Left forelimb (tissue), 1 donor: ENCODE measurements at regions not wholly inside any gene's neighbourhood (a gene's known extent, or its start where the extent isn't known, plus 50 kb on each side); places are given as distances from the start of the nearest gene placed in this dataset.

ENCODE experiments used
- DNase-seq: peaks from one replicate; pipeline ENCODE4 v3.0.0-alpha.2; 2018; ENCODE audit warnings: low spot score

- no peak for DNase-seq
Measured at GRCh38 chr11:106331176-106331575, 253.7 kb downstream of the AASDHPPT start.

- DNase-seq, result no peak
Measured at GRCh38 chr11:106333678-106334077, 256.2 kb downstream of the AASDHPPT start.

GRCh38 chr11:106344394-106344793 is 266.9 kb downstream of the AASDHPPT start:
- no peak for DNase-seq

GRCh38 chr11:106344966-106345365 is 267.5 kb downstream of the AASDHPPT start:
- DNase-seq, result no peak

GRCh38 chr11:106353031-106353430 is 275.6 kb downstream of the AASDHPPT start:
- DNase-seq, result no peak

GRCh38 chr11:106369224-106369623 is 291.8 kb downstream of the AASDHPPT start:
- DNase-seq, result no peak

GRCh38 chr11:106378513-106379179 is 301.2 kb downstream of the AASDHPPT start:
- no peak for DNase-seq

- no peak for DNase-seq
Measured at GRCh38 chr11:106379265-106379664, 301.8 kb downstream of the AASDHPPT start.

GRCh38 chr11:106379712-106380111 is 302.2 kb downstream of the AASDHPPT start:
- no peak for DNase-seq

GRCh38 chr11:106381895-106382294 is 304.4 kb downstream of the AASDHPPT start:
- DNase-seq, result no peak

GRCh38 chr11:106384429-106384828 is 307.0 kb downstream of the AASDHPPT start:
- DNase-seq, result no peak

GRCh38 chr11:106386519-106386918 is 309.1 kb downstream of the AASDHPPT start:
- no peak for DNase-seq

- DNase-seq, result no peak
Measured at GRCh38 chr11:106389101-106389500, 311.6 kb downstream of the AASDHPPT start.

GRCh38 chr11:106390078-106390477 is 312.6 kb downstream of the AASDHPPT start:
- no peak for DNase-seq

- DNase-seq, result no peak
Measured at GRCh38 chr11:106391771-106392420, 314.4 kb downstream of the AASDHPPT start.

GRCh38 chr11:106395716-106396349 is 318.4 kb downstream of the AASDHPPT start:
- DNase-seq, result no peak

- DNase-seq, result no peak
Measured at GRCh38 chr11:106397787-106398501, 320.5 kb downstream of the AASDHPPT start.

- no peak for DNase-seq
Measured at GRCh38 chr11:106398502-106399075, 321.1 kb downstream of the AASDHPPT start.

GRCh38 chr11:106399076-106399511 is 321.6 kb downstream of the AASDHPPT start:
- peak; percentile 82 for DNase-seq

- no peak for DNase-seq
Measured at GRCh38 chr11:106399624-106400023, 322.2 kb downstream of the AASDHPPT start.

- DNase-seq, result no peak
Measured at GRCh38 chr11:106400949-106401570, 323.6 kb downstream of the AASDHPPT start.

- DNase-seq, result no peak
Measured at GRCh38 chr11:106403751-106404150, 326.3 kb downstream of the AASDHPPT start.
